HCT116 (cell line): ENCODE measurements at regions not wholly inside any gene's neighbourhood (a gene's known extent, or its start where the extent isn't known, plus 50 kb on each side); places are given as distances from the start of the nearest gene placed in this dataset.

Experiments used
- CEBPB ChIP-seq: IDR thresholded peaks from 2 replicates; pipeline ENCODE4 v1.6.1; 2012; ENCODE audit warnings: low read depth
- EZH2 ChIP-seq: fragments of 200-600 bp; sonication (generic); IDR thresholded peaks from 2 replicates; pipeline ENCODE4 v1.6.1; 2017; ENCODE audit warnings: antibody characterized with exemption, mixed run types
- POLR2A ChIP-seq: IDR thresholded peaks from 2 replicates; pipeline ENCODE4 v1.7.0; 2011; ENCODE audit warnings: borderline replicate concordance; ENCODE audit not compliant: insufficient read depth, insufficient read length; ENCODE audit errors: extremely low read depth
- POLR2AphosphoS5 ChIP-seq: IDR thresholded peaks from 2 replicates; pipeline ENCODE4 v1.6.1; 2011; ENCODE audit warnings: mild to moderate bottlenecking, low read depth, low read length, moderate library complexity
- ZNF274 ChIP-seq: fragments of 200-500 bp; sonication (Bioruptor generic); IDR thresholded peaks from 2 replicates; pipeline ENCODE4 v1.6.1; 2014; ENCODE audit warnings: mild to moderate bottlenecking, low read depth, low read length, inconsistent platforms
- TF ChIP-seq, protein P1 (sequence below), 3 experiments: fragments of 200-600 bp in 1 of 3; sonication (generic) in 1 of 3; IDR thresholded peaks in 2 of 3; conservative IDR thresholded peaks in 1 of 3; 2 replicates each; pipeline ENCODE4 v1.5.1; 2012 to 2017; ENCODE audit warnings: low read depth in 2 of 3, low read length in 2 of 3, antibody characterized with exemption in 1 of 3, borderline replicate concordance in 1 of 3, control low read depth in 1 of 3, mild to moderate bottlenecking in 1 of 3, mixed read lengths in 1 of 3, mixed run types in 1 of 3, moderate library complexity in 1 of 3; ENCODE audit not compliant: insufficient read depth in 1 of 3

DNA sequence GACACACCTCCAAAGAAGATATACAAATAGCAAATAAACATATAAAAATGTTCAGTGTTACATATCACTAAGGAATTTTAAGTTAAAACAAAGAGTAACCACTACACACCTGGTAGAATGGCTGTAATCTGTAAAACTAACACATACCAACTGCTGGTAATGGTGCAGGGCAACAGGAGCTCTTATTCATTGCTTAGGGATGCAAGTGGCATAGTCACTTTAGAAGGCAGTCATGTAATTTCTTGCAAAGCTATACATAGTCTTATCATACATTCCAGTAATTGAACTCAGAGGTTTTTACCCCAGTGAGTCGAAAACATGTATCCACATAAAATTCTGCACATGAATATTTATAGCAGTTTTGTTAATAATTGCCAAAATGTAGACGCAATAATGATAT, 906.8 kb upstream of the CITED2 start:
- TF ChIP-seq POLR2A (no peak), POLR2AphosphoS5 (no peak), EZH2 (no peak), CEBPB (no peak), ZNF274 (no peak)
- TF ChIP-seq, protein P1, sequence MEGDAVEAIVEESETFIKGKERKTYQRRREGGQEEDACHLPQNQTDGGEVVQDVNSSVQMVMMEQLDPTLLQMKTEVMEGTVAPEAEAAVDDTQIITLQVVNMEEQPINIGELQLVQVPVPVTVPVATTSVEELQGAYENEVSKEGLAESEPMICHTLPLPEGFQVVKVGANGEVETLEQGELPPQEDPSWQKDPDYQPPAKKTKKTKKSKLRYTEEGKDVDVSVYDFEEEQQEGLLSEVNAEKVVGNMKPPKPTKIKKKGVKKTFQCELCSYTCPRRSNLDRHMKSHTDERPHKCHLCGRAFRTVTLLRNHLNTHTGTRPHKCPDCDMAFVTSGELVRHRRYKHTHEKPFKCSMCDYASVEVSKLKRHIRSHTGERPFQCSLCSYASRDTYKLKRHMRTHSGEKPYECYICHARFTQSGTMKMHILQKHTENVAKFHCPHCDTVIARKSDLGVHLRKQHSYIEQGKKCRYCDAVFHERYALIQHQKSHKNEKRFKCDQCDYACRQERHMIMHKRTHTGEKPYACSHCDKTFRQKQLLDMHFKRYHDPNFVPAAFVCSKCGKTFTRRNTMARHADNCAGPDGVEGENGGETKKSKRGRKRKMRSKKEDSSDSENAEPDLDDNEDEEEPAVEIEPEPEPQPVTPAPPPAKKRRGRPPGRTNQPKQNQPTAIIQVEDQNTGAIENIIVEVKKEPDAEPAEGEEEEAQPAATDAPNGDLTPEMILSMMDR (IDR thresholded peaks at IDR 0.05 in 2 of 3, conservative IDR thresholded peaks at IDR 0.05 in 1 of 3; ENCODE audit: borderline replicate concordance in 1 of 3, insufficient read depth in 1 of 3, low read depth in 2 of 3, low read length in 2 of 3), result no peak
